ENCODE measurements at regions not wholly inside any gene's neighbourhood (a gene's known extent, or its start where the extent isn't known, plus 50 kb on each side); places are given as distances from the start of the nearest gene placed in this dataset.

DNA sequence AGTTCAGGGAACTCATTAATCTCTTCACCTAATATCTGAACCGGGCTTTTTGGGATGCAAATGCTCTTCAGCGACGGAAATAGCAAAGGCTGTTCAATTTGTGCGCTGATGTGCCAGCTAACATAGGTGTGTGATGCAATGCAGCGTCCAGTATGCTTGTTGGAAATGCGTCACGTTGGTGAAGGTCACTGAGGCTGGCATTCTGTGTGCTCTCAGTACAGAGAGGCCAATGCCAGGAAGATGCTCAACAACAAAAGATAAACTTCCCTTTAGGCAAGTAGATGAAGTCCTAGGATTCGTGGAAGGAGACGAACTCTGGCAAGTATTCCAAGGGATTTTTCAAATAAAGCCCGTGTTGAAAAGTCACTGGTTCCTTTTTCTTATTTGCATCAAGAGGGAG is 649.5 kb upstream of the MKI67 start:
- Mint-ChIP-seq H3K27ac (no peak overlapping the region), H3K36me3 (no peaks in the 10 kb centered on the region), H3K4me3 (no peak overlapping the region), H3K9me3 (peaks cover 18% of the 10 kb centered on the region), H3K4me1 (ENCODE audit: unreplicated experiment) (peaks cover 4% of the 10 kb centered on the region), H3K27me3 (peaks cover 3% of the 10 kb centered on the region)
- DNase-seq (ENCODE audit: extremely low spot score, unreplicated experiment), result no peak
- TF ChIP-seq, protein P1, sequence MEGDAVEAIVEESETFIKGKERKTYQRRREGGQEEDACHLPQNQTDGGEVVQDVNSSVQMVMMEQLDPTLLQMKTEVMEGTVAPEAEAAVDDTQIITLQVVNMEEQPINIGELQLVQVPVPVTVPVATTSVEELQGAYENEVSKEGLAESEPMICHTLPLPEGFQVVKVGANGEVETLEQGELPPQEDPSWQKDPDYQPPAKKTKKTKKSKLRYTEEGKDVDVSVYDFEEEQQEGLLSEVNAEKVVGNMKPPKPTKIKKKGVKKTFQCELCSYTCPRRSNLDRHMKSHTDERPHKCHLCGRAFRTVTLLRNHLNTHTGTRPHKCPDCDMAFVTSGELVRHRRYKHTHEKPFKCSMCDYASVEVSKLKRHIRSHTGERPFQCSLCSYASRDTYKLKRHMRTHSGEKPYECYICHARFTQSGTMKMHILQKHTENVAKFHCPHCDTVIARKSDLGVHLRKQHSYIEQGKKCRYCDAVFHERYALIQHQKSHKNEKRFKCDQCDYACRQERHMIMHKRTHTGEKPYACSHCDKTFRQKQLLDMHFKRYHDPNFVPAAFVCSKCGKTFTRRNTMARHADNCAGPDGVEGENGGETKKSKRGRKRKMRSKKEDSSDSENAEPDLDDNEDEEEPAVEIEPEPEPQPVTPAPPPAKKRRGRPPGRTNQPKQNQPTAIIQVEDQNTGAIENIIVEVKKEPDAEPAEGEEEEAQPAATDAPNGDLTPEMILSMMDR (conservative IDR thresholded peaks at IDR 0.05), result no peak

DNA sequence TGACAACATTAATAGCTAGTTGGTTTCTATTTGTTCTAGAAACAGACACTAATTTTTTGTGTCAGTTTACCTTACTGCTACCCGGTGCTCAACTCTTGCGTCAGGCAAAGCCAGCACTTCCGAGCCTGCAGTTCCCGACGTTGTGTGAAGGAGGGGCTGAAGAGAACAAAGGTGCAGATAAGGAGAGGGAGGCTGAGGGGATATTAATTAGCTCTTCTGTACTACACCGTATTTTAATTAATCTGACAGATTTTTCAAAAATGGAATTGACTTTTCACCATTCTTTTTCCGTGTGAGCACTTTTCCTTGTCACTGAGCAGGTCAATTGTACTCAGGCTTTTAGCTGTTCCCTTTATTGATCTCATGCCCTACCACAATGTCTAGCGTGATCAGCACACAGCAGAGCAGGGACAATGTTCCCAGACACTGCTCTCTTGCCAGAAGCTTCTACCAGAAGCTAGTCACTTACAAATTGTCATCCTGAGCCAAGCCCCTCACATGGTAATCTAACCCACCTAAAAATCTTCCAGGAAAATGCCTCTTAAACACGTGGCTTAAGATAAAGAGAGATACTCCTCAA is 650.5 kb upstream of the MKI67 start:
- no peak overlapping the region for H3K4me3 Mint-ChIP-seq
- peaks cover 18% of the 10 kb centered on the region for H3K9me3 Mint-ChIP-seq
- no peaks in the 10 kb centered on the region for H3K36me3 Mint-ChIP-seq
- TF ChIP-seq, protein P1 (conservative IDR thresholded peaks at IDR 0.05), result no peak
- H3K27ac Mint-ChIP-seq, result no peak overlapping the region
- DNase-seq (ENCODE audit: extremely low spot score, unreplicated experiment), result no peak
- peaks cover 3% of the 10 kb centered on the region for H3K27me3 Mint-ChIP-seq
- peaks cover 4% of the 10 kb centered on the region for H3K4me1 Mint-ChIP-seq (ENCODE audit: unreplicated experiment)

DNA sequence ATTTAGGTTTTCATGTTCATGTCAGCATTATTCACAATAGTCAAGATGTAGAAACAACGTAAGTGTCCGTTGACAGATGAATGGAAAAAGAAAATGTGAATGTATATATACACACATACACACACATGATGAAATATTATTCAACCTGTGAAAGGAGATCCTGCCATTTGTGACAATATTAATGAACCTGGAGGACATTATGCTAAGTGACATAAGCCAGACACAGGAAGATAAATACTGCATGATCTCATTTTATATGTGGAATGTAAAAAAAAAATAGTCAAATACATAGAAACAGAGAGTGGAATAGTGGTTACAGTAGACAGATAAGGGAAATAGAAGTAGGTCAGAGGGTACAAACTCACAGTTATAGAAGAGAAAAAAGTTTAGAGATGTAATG is 651.1 kb upstream of the MKI67 start:
- Mint-ChIP-seq H3K27ac (no peak overlapping the region), H3K4me3 (no peak overlapping the region), H3K36me3 (no peaks in the 10 kb centered on the region), H3K9me3 (peaks cover 18% of the 10 kb centered on the region), H3K27me3 (peaks cover 3% of the 10 kb centered on the region), H3K4me1 (ENCODE audit: unreplicated experiment) (peaks cover 4% of the 10 kb centered on the region)
- no peak for DNase-seq (ENCODE audit: extremely low spot score, unreplicated experiment)
- TF ChIP-seq, protein P1 (conservative IDR thresholded peaks at IDR 0.05), result no peak

DNA sequence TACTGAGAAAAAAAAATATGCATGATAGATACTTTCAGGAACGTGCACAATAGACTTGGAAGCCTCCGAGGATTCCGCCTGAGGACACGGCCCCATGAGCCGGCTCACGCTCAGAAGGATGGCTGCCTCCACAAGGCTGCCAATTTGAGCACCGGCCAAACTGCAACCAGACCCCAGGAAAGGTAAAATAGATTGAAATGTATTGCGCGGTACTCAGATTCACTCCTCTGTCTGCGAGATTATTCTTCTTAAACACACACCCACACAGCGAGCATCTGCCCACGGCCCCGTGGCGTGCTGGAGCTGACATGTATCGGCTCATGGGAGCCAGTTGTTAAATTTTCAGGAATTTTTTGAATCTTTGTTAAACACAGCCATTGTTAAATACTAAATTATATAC is 653.2 kb upstream of the MKI67 start:
- H3K4me3 Mint-ChIP-seq, result no peak overlapping the region

DNA sequence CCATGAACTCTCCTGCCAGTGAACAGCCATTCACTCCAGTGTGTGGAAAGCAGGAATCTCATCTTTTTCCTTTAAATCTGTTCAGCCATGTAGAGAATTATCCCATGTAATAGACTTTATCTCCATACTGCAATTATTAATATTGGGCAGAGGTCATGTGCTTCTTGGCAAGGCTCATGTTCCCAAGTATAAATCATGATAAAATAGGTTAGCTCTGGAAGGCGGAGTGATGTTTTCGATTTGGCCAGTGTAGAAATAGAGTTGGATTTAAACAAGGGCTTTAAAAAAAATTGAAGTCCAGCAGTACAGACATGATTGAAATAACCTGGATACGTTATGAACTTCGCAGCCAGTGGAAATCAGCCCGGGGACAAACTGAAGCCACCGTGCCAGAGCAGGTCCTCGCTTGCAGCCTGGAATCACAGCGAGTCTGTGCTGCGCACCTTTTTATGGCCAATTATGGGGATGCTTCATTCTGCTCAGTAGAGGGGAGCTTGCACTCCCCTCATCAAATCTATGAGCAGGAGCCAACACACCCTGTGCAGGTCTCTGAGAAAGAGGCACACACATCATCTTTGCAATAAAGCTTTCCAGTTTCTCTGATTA is 654.0 kb upstream of the MKI67 start:
- TF ChIP-seq, protein P1 (conservative IDR thresholded peaks at IDR 0.05), result no peak
- H3K36me3 Mint-ChIP-seq, result no peaks in the 10 kb centered on the region
- H3K27me3 Mint-ChIP-seq, result peaks cover 4% of the 10 kb centered on the region
- no peaks in the 10 kb centered on the region for H3K9me3 Mint-ChIP-seq
- H3K4me3 Mint-ChIP-seq, result no peak overlapping the region
- DNase-seq (ENCODE audit: extremely low spot score, unreplicated experiment), result peak; percentile 7
- no peak overlapping the region for H3K27ac Mint-ChIP-seq
- H3K4me1 Mint-ChIP-seq (ENCODE audit: unreplicated experiment), result peaks cover 4% of the 10 kb centered on the region

More for the DNA sequence above, 653.2 kb upstream of the MKI67 start:
- Mint-ChIP-seq H3K4me1 (ENCODE audit: unreplicated experiment) (peaks cover 4% of the 10 kb centered on the region), H3K36me3 (no peaks in the 10 kb centered on the region), H3K9me3 (peaks cover 7% of the 10 kb centered on the region), H3K27me3 (peaks cover 3% of the 10 kb centered on the region), H3K27ac (no peak overlapping the region)
- DNase-seq (ENCODE audit: extremely low spot score, unreplicated experiment), result peak; percentile 39
- TF ChIP-seq, protein P1 (conservative IDR thresholded peaks at IDR 0.05), result no peak

Measured in type B pancreatic cell (in vitro differentiated cells).